ENCODE measurements at regions not wholly inside any gene's neighbourhood (a gene's known extent, or its start where the extent isn't known, plus 50 kb on each side); places are given as distances from the start of the nearest gene placed in this dataset.

GRCh38 chr10:36263871-36264270 lies 621.8 kb upstream of the FZD8 start:
- H3K27me3 ChIP-seq: no peaks in the 10 kb centered on the region
- no peak for DNase-seq (ENCODE audit: low spot score in 2 of 2)
- no peak overlapping the region for H3K4me3 ChIP-seq
- peaks cover 0 to 13% (median 0%) of the 10 kb centered on the region in 4 donors for H3K4me1 ChIP-seq
- H3K36me3 ChIP-seq: no peaks in the 10 kb centered on the region
- no peaks in the 10 kb centered on the region for H3K9me3 ChIP-seq
- TF ChIP-seq POLR2A (IDR thresholded peaks at IDR 0.05) (no peak), EP300 (IDR thresholded peaks at IDR 0.05) (no peak), CTCF (IDR thresholded peaks at IDR 0.05) (no peak)
- WGBS, 2 donors: 94 to 97% methylated on average over 3 of the region's 3 CpGs
- no peak overlapping the region for H3K27ac ChIP-seq

- WGBS, 2 donors: 60 to 70% methylated on average over 2 of the region's 2 CpGs
- Histone ChIP-seq H3K27me3 (no peaks in the 10 kb centered on the region), H3K4me1 (peaks cover 0 to 32% (median 7%) of the 10 kb centered on the region in 4 donors), H3K9me3 (no peaks in the 10 kb centered on the region), H3K36me3 (no peaks in the 10 kb centered on the region), H3K4me3 (no peak overlapping the region), H3K27ac (no peak overlapping the region)
- DNase-seq (ENCODE audit: low spot score in 2 of 2): no peak
- no peak for TF ChIP-seq POLR2A (IDR thresholded peaks at IDR 0.05)
- peak in 1 of 2 donors; percentile 28 for TF ChIP-seq EP300 (IDR thresholded peaks at IDR 0.05)
These were observed 614.9 kb upstream of the FZD8 start for GRCh38 chr10:36256948-36257356.

DNA sequence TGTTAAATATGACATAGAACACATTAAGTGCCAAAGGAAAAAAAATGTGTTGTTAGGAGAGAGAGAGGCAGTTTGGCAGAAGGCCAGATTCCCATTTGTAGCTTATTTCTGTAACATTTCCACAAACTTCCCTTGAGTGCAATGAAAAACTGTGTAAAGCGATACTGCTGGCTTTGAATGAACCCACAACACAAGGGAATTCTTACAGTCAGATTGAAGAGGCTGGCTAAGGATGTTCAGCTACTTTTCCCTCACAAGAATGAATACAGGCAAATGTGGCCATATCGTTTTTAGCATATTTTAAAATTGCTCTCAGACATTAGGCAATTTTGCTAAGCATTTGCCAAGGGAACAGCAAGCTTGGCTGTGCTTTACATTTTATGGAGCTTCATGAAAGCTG lies 614.1 kb upstream of the FZD8 start:
- Histone ChIP-seq H3K36me3 (no peaks in the 10 kb centered on the region), H3K4me1 (peaks cover 0 to 32% (median 7%) of the 10 kb centered on the region in 4 donors), H3K27ac (peak overlapping the region in 1 of 4 donors; percentile 34), H3K9me3 (no peaks in the 10 kb centered on the region), H3K27me3 (no peaks in the 10 kb centered on the region), H3K4me3 (no peak overlapping the region)
- peak in 1 of 2 donors; percentile 19 for DNase-seq (ENCODE audit: low spot score in 2 of 2)
- WGBS, 2 donors: 16 to 23% methylated on average over 2 of the region's 2 CpGs
- TF ChIP-seq EP300 (IDR thresholded peaks at IDR 0.05) (no peak), CTCF (IDR thresholded peaks at IDR 0.05) (no peak)

DNA sequence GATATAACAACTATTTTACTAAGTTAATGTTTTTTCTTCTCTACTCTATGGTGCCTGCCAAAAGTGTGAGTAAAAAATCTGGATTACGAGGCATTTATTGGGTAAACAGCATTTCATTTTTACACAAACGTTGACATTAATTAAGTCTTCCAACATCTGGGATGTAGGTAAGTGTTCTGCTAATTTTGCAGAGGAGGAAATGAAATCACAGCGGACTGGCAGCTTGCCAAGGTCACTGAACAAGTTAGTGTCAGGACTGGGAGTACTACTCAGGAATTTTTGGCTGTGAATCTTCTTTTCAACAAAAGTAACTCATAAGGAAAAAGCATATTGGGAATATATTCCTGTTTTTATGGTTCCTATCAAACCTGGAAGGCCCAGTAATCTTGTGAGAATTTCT lies 612.1 kb upstream of the FZD8 start:
- H3K27me3 ChIP-seq: no peaks in the 10 kb centered on the region
- H3K27ac ChIP-seq: no peak overlapping the region
- peak; percentile 80 to 88 for DNase-seq (ENCODE audit: low spot score in 2 of 2)
- H3K9me3 ChIP-seq: no peaks in the 10 kb centered on the region
- no peaks in the 10 kb centered on the region for H3K36me3 ChIP-seq
- WGBS, 2 donors: 30 to 39% methylated on average over 3 of the region's 3 CpGs
- no peak overlapping the region for H3K4me3 ChIP-seq
- peaks cover 0 to 36% (median 7%) of the 10 kb centered on the region in 4 donors for H3K4me1 ChIP-seq
- TF ChIP-seq CTCF (IDR thresholded peaks at IDR 0.05) (no peak), EP300 (IDR thresholded peaks at IDR 0.05) (peak in 1 of 2 donors; percentile 67)

GRCh38 chr10:36253731-36254130 lies 611.6 kb upstream of the FZD8 start:
- WGBS, 2 donors: 84 to 86% methylated on average over 3 of the region's 3 CpGs
- Histone ChIP-seq H3K4me3 (no peak overlapping the region), H3K4me1 (peaks cover 0 to 41% (median 7%) of the 10 kb centered on the region in 4 donors), H3K36me3 (no peaks in the 10 kb centered on the region), H3K27ac (no peak overlapping the region), H3K9me3 (no peaks in the 10 kb centered on the region), H3K27me3 (no peaks in the 10 kb centered on the region)
- TF ChIP-seq CTCF (IDR thresholded peaks at IDR 0.05) (no peak), EP300 (IDR thresholded peaks at IDR 0.05) (no peak), POLR2A (IDR thresholded peaks at IDR 0.05) (no peak)
- no peak for DNase-seq (ENCODE audit: low spot score in 2 of 2)

- H3K4me3 ChIP-seq: no peak overlapping the region
- TF ChIP-seq EP300 (IDR thresholded peaks at IDR 0.05) (no peak), CTCF (IDR thresholded peaks at IDR 0.05) (no peak)
- no peaks in the 10 kb centered on the region for H3K27me3 ChIP-seq
- no peak overlapping the region for H3K27ac ChIP-seq
- no peaks in the 10 kb centered on the region for H3K9me3 ChIP-seq
- DNase-seq (ENCODE audit: low spot score in 2 of 2): no peak
- peaks cover 0 to 34% (median 1%) of the 10 kb centered on the region in 4 donors for H3K4me1 ChIP-seq
- no peaks in the 10 kb centered on the region for H3K36me3 ChIP-seq
- 81 to 91% methylated on average over 4 of the region's 4 CpGs for WGBS, 2 donors
These were observed 609.0 kb upstream of the FZD8 start for GRCh38 chr10:36251068-36251467.
